T follicular helper cell (primary cell): ENCODE measurements at regions not wholly inside any gene's neighbourhood (a gene's known extent, or its start where the extent isn't known, plus 50 kb on each side); places are given as distances from the start of the nearest gene placed in this dataset.

Experiments used
- DNase-seq: peaks from one replicate; pipeline ENCODE4 v3.0.0-alpha.2; 2020; ENCODE audit warnings: low read depth

- DNase-seq, result no peak
Observed at GRCh38 chr19:29428071-29428470, 97.7 kb upstream of the VSTM2B start.

- no peak for DNase-seq
Observed at GRCh38 chr19:29429021-29429420, 96.8 kb upstream of the VSTM2B start.

GRCh38 chr19:29429581-29429980 is 96.2 kb upstream of the VSTM2B start:
- DNase-seq, result no peak

GRCh38 chr19:29431332-29431731 is 94.5 kb upstream of the VSTM2B start:
- no peak for DNase-seq

- no peak for DNase-seq
Observed at GRCh38 chr19:29432677-29433076, 93.1 kb upstream of the VSTM2B start.

- DNase-seq, result no peak
Observed at GRCh38 chr19:29436591-29437103, 89.1 kb upstream of the VSTM2B start.

- DNase-seq, result no peak
Observed at GRCh38 chr19:29439021-29439420, 86.8 kb upstream of the VSTM2B start.

- DNase-seq, result no peak
Observed at GRCh38 chr19:29439688-29440550, 85.9 kb upstream of the VSTM2B start.

GRCh38 chr19:29442094-29442493 is 83.7 kb upstream of the VSTM2B start:
- DNase-seq, result no peak

GRCh38 chr19:29442910-29443309 is 82.9 kb upstream of the VSTM2B start:
- DNase-seq, result no peak

GRCh38 chr19:29445246-29445645 is 80.5 kb upstream of the VSTM2B start:
- DNase-seq, result no peak

- no peak for DNase-seq
Observed at GRCh38 chr19:29446361-29446760, 79.4 kb upstream of the VSTM2B start.

- DNase-seq, result no peak
Observed at GRCh38 chr19:29448046-29448445, 77.7 kb upstream of the VSTM2B start.

- DNase-seq, result no peak
Observed at GRCh38 chr19:29449371-29449770, 76.4 kb upstream of the VSTM2B start.

- no peak for DNase-seq
Observed at GRCh38 chr19:29450306-29450705, 75.5 kb upstream of the VSTM2B start.

- DNase-seq, result no peak
Observed at GRCh38 chr19:29450812-29451211, 75.0 kb upstream of the VSTM2B start.

- no peak for DNase-seq
Observed at GRCh38 chr19:29454109-29454508, 71.7 kb upstream of the VSTM2B start.

- DNase-seq, result no peak
Observed at GRCh38 chr19:29457413-29457812, 68.4 kb upstream of the VSTM2B start.

- DNase-seq, result no peak
Observed at GRCh38 chr19:29467824-29468401, 57.9 kb upstream of the VSTM2B start.

GRCh38 chr19:29475469-29475868 is 50.3 kb upstream of the VSTM2B start:
- DNase-seq, result no peak
